Smooth muscle cell (in vitro differentiated cells): ENCODE measurements at regions not wholly inside any gene's neighbourhood (a gene's known extent, or its start where the extent isn't known, plus 50 kb on each side); places are given as distances from the start of the nearest gene placed in this dataset.

Source experiments
- DNase-seq: peaks from one replicate; lab custom pipeline; 2025; ENCODE audit not compliant: unreplicated experiment; lab: John Stamatoyannopoulos, UW
- H2AFZ ChIP-seq: fragments of 200-600 bp; sonication (generic); 2 replicates; pipeline ENCODE4 v1.6.0; 2016; ENCODE audit warnings: antibody characterized with exemption, low read depth, mild to moderate bottlenecking
- H3F3A ChIP-seq: fragments of 200-600 bp; sonication (generic); 2 replicates; pipeline ENCODE4 v1.6.0; 2017; ENCODE audit warnings: antibody characterized with exemption, low read depth
- H3K27ac ChIP-seq: fragments of 200-600 bp; sonication (generic); 2 replicates; pipeline ENCODE4 v1.5.1; 2016; ENCODE audit warnings: low read depth, mild to moderate bottlenecking
- H3K27me3 ChIP-seq: fragments of 200-600 bp; sonication (generic); 2 replicates; pipeline ENCODE4 v1.6.1; 2016; ENCODE audit warnings: low read depth, mild to moderate bottlenecking
- H3K36me3 ChIP-seq: fragments of 200-600 bp; sonication (generic); 2 replicates; pipeline ENCODE4 v1.5.1; 2016; ENCODE audit warnings: low read depth
- H3K4me1 ChIP-seq: fragments of 200-600 bp; sonication (generic); 2 replicates; pipeline ENCODE4 v1.5.1; 2016; ENCODE audit warnings: low read depth
- H3K4me2 ChIP-seq: fragments of 200-600 bp; sonication (generic); 2 replicates; pipeline ENCODE4 v1.6.0; 2016; ENCODE audit warnings: mild to moderate bottlenecking
- H3K4me3 ChIP-seq: fragments of 200-600 bp; sonication (generic); 2 replicates; pipeline ENCODE4 v1.5.1; 2016; ENCODE audit warnings: mild to moderate bottlenecking
- H3K79me2 ChIP-seq: fragments of 200-600 bp; sonication (generic); 2 replicates; pipeline ENCODE4 v1.6.0; 2016; ENCODE audit warnings: low read depth, mild to moderate bottlenecking
- H3K9ac ChIP-seq: fragments of 200-600 bp; sonication (generic); 2 replicates; pipeline ENCODE4 v1.6.0; 2016; ENCODE audit warnings: low read depth
- H3K9me3 ChIP-seq: fragments of 200-600 bp; sonication (generic); replicated peaks from 2 replicates; pipeline ENCODE4 v1.5.1; 2016; ENCODE audit warnings: low read depth
- H4K20me1 ChIP-seq: fragments of 200-600 bp; sonication (generic); 2 replicates; pipeline ENCODE4 v1.6.0; 2016; ENCODE audit warnings: low read depth
- CTCF ChIP-seq: fragments of 200-600 bp; sonication (generic); IDR thresholded peaks from 2 replicates; pipeline ENCODE4 v1.5.1; 2017; ENCODE audit warnings: borderline replicate concordance, mild to moderate bottlenecking, antibody characterized with exemption; ENCODE audit not compliant: insufficient read depth, poor library complexity, severe bottlenecking
- WGBS: methylation state at CpG from one replicate; pipeline ENCODE4 v1.1.7; 2016; ENCODE audit warnings: low lambda C conversion rate; 5-methylcytosine and 5-hydroxymethylcytosine counted together

- no peak for DNase-seq
- H3K4me1 ChIP-seq = no peaks in the 10 kb centered on the region
- no peaks in the 10 kb centered on the region for H3F3A ChIP-seq
- H3K4me3 ChIP-seq = no peak overlapping the region
- no peaks in the 10 kb centered on the region for H3K9me3 ChIP-seq
- no peak overlapping the region for H2AFZ ChIP-seq
- no peaks in the 10 kb centered on the region for H3K79me2 ChIP-seq
- no peak overlapping the region for H3K9ac ChIP-seq
- no peak overlapping the region for H3K4me2 ChIP-seq
- H4K20me1 ChIP-seq = no peaks in the 10 kb centered on the region
- no peaks in the 10 kb centered on the region for H3K27me3 ChIP-seq
- H3K36me3 ChIP-seq = no peaks in the 10 kb centered on the region
- no peak overlapping the region for H3K27ac ChIP-seq
- 88% methylated on average over 3 of the region's 3 CpGs for WGBS
- TF ChIP-seq CTCF = no peak
Measured at GRCh38 chr3:178246004-178246403, 290.2 kb upstream of the KCNMB2 start.

- Histone ChIP-seq H4K20me1 (no peaks in the 10 kb centered on the region), H3K9ac (no peak overlapping the region), H3K4me2 (no peak overlapping the region), H3K36me3 (no peaks in the 10 kb centered on the region), H3K79me2 (no peaks in the 10 kb centered on the region), H3K4me1 (no peaks in the 10 kb centered on the region), H3F3A (no peaks in the 10 kb centered on the region), H3K9me3 (no peaks in the 10 kb centered on the region), H3K27me3 (no peaks in the 10 kb centered on the region), H2AFZ (no peak overlapping the region), H3K27ac (no peak overlapping the region), H3K4me3 (no peak overlapping the region)
- no peak for TF ChIP-seq CTCF
- DNase-seq = no peak
- WGBS = 81% methylated on average over 2 of the region's 2 CpGs
Measured at GRCh38 chr3:178255315-178255714, 280.9 kb upstream of the KCNMB2 start.

- DNase-seq = no peak
- peaks cover 20% of the 10 kb centered on the region for H3F3A ChIP-seq
- 93% methylated on average over 4 of the region's 4 CpGs for WGBS
- H3K79me2 ChIP-seq = no peaks in the 10 kb centered on the region
- no peaks in the 10 kb centered on the region for H4K20me1 ChIP-seq
- H3K9me3 ChIP-seq = no peaks in the 10 kb centered on the region
- no peak overlapping the region for H3K27ac ChIP-seq
- H3K4me3 ChIP-seq = no peak overlapping the region
- H3K4me1 ChIP-seq = peaks cover 10% of the 10 kb centered on the region
- H3K9ac ChIP-seq = no peak overlapping the region
- no peak overlapping the region for H2AFZ ChIP-seq
- no peak overlapping the region for H3K4me2 ChIP-seq
- no peak for TF ChIP-seq CTCF
- no peaks in the 10 kb centered on the region for H3K36me3 ChIP-seq
- H3K27me3 ChIP-seq = no peaks in the 10 kb centered on the region
Measured at GRCh38 chr3:178257491-178257890, 278.7 kb upstream of the KCNMB2 start.

- TF ChIP-seq CTCF = no peak
- Histone ChIP-seq H3K36me3 (no peaks in the 10 kb centered on the region), H3K4me3 (no peak overlapping the region), H4K20me1 (no peaks in the 10 kb centered on the region), H3K9me3 (no peaks in the 10 kb centered on the region), H3F3A (peaks cover 23% of the 10 kb centered on the region), H3K4me2 (no peak overlapping the region), H3K27me3 (no peaks in the 10 kb centered on the region), H2AFZ (no peak overlapping the region), H3K79me2 (no peaks in the 10 kb centered on the region), H3K4me1 (peaks cover 10% of the 10 kb centered on the region), H3K27ac (no peak overlapping the region), H3K9ac (no peak overlapping the region)
- WGBS = 94% methylated on average over 1 of the region's 1 CpG
- DNase-seq = no peak
Measured at GRCh38 chr3:178258121-178258520, 278.1 kb upstream of the KCNMB2 start.
